ENCODE measurements at regions not wholly inside any gene's neighbourhood (a gene's known extent, or its start where the extent isn't known, plus 50 kb on each side); places are given as distances from the start of the nearest gene placed in this dataset.

GRCh38 chr11:80054582-80055165 is 613.8 kb upstream of the TENM4 start:
- Histone ChIP-seq H3K27me3 (replicated peaks; ENCODE audit: control insufficient read depth, insufficient read depth, low read length) (no peaks in the 10 kb centered on the region), H3K36me3 (ENCODE audit: control insufficient read depth, insufficient read depth, low read length, severe bottlenecking) (no peaks in the 10 kb centered on the region), H3K9me3 (ENCODE audit: control insufficient read depth, low read length) (no peaks in the 10 kb centered on the region), H3K4me1 (ENCODE audit: control insufficient read depth, insufficient read depth, low read length) (no peaks in the 10 kb centered on the region), H3K9ac (ENCODE audit: low read length) (no peak overlapping the region), H3K4me3 (ENCODE audit: low read length) (no peak overlapping the region)
- DNase-seq (ENCODE audit: low read depth), result no peak

GRCh38 chr11:80048513-80048912 is 607.7 kb upstream of the TENM4 start:
- DNase-seq (ENCODE audit: low read depth), result no peak
- Histone ChIP-seq H3K27me3 (replicated peaks; ENCODE audit: control insufficient read depth, insufficient read depth, low read length) (no peaks in the 10 kb centered on the region), H3K4me3 (ENCODE audit: low read length) (no peak overlapping the region), H3K4me1 (ENCODE audit: control insufficient read depth, insufficient read depth, low read length) (no peaks in the 10 kb centered on the region), H3K9me3 (ENCODE audit: control insufficient read depth, low read length) (no peaks in the 10 kb centered on the region), H3K36me3 (ENCODE audit: control insufficient read depth, insufficient read depth, low read length, severe bottlenecking) (no peaks in the 10 kb centered on the region), H3K9ac (ENCODE audit: low read length) (no peak overlapping the region)

GRCh38 chr11:80041136-80042000 is 600.5 kb upstream of the TENM4 start:
- no peaks in the 10 kb centered on the region for H3K27me3 ChIP-seq (replicated peaks; ENCODE audit: control insufficient read depth, insufficient read depth, low read length)
- no peak overlapping the region for H3K4me3 ChIP-seq (ENCODE audit: low read length)
- no peaks in the 10 kb centered on the region for H3K4me1 ChIP-seq (ENCODE audit: control insufficient read depth, insufficient read depth, low read length)
- no peaks in the 10 kb centered on the region for H3K36me3 ChIP-seq (ENCODE audit: control insufficient read depth, insufficient read depth, low read length, severe bottlenecking)
- no peak for DNase-seq (ENCODE audit: low read depth)
- no peaks in the 10 kb centered on the region for H3K9me3 ChIP-seq (ENCODE audit: control insufficient read depth, low read length)
- H3K9ac ChIP-seq (ENCODE audit: low read length), result no peak overlapping the region

DNA sequence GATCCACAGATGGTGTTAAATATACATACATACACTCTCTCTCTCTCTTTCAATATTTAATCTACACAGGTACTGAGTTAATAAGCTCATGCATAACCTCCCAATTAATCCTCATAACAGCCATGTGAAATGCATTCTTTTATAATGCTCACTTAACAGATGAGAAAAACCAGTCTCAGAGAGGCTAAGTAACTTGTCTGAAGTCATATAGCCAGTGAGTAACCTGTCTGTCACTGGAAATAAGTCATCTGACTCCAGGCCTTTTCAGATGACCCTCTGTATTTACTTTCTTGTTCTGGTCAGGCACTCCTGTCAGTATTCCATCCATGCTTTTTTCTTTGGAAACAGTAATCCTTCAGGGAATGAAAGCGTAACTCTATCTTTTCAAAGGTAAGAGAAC is 594.0 kb upstream of the TENM4 start:
- Histone ChIP-seq H3K9me3 (ENCODE audit: control insufficient read depth, low read length) (no peaks in the 10 kb centered on the region), H3K9ac (ENCODE audit: low read length) (no peak overlapping the region), H3K4me3 (ENCODE audit: low read length) (no peak overlapping the region), H3K4me1 (ENCODE audit: control insufficient read depth, insufficient read depth, low read length) (no peaks in the 10 kb centered on the region), H3K36me3 (ENCODE audit: control insufficient read depth, insufficient read depth, low read length, severe bottlenecking) (no peaks in the 10 kb centered on the region), H3K27me3 (replicated peaks; ENCODE audit: control insufficient read depth, insufficient read depth, low read length) (no peaks in the 10 kb centered on the region)
- no peak for DNase-seq (ENCODE audit: low read depth)

GRCh38 chr11:80031014-80031600 is 590.3 kb upstream of the TENM4 start:
- H3K27me3 ChIP-seq (replicated peaks; ENCODE audit: control insufficient read depth, insufficient read depth, low read length), result no peaks in the 10 kb centered on the region
- H3K9me3 ChIP-seq (ENCODE audit: control insufficient read depth, low read length), result peaks cover 2% of the 10 kb centered on the region
- H3K9ac ChIP-seq (ENCODE audit: low read length), result no peak overlapping the region
- H3K4me1 ChIP-seq (ENCODE audit: control insufficient read depth, insufficient read depth, low read length), result no peaks in the 10 kb centered on the region
- no peak for DNase-seq (ENCODE audit: low read depth)
- no peak overlapping the region for H3K4me3 ChIP-seq (ENCODE audit: low read length)
- H3K36me3 ChIP-seq (ENCODE audit: control insufficient read depth, insufficient read depth, low read length, severe bottlenecking), result no peaks in the 10 kb centered on the region

DNA sequence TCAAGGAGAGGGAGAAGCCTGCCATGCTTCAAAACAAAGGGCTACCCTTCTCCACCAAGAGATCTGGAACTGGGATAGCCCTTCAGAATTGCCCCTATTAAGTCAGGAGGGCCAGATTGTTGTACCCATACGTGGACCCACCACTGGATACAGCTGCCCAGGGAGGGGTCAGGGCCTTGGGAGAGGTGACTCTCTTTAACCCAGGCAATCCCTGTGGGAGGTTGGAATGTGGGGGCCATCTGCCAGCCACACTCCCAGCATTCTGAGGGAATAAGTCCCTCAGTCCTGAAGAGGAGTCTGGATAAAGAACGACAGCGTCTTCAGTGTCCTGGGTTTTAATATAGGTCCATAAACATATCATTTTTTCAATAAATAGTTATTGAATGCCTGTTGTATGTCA is 588.2 kb upstream of the TENM4 start:
- no peaks in the 10 kb centered on the region for H3K4me1 ChIP-seq (ENCODE audit: control insufficient read depth, insufficient read depth, low read length)
- peaks cover 6% of the 10 kb centered on the region for H3K9me3 ChIP-seq (ENCODE audit: control insufficient read depth, low read length)
- no peaks in the 10 kb centered on the region for H3K27me3 ChIP-seq (replicated peaks; ENCODE audit: control insufficient read depth, insufficient read depth, low read length)
- no peaks in the 10 kb centered on the region for H3K36me3 ChIP-seq (ENCODE audit: control insufficient read depth, insufficient read depth, low read length, severe bottlenecking)
- DNase-seq (ENCODE audit: low read depth), result no peak
- H3K9ac ChIP-seq (ENCODE audit: low read length), result no peak overlapping the region
- H3K4me3 ChIP-seq (ENCODE audit: low read length), result no peak overlapping the region

DNA sequence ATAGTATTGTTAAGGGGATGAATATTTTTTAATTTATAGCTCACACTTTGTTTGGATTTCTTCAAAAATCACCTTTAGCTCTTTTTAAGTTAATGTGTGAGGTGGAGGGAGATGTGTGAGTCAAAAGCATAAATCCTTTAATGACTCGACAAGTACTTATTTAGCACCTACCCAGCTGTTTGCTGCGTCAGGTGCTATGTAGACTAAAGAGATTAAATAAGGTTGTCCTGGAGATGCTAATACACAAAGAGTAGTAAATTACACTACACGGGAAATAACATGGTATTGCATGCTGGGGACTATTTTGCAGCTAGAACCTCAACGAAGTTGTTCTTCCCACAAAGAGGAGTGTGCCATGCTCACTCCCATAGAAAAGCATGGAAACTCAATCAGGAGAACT is 583.3 kb upstream of the TENM4 start:
- Histone ChIP-seq H3K9ac (ENCODE audit: low read length) (no peak overlapping the region), H3K9me3 (ENCODE audit: control insufficient read depth, low read length) (peaks cover 6% of the 10 kb centered on the region), H3K4me3 (ENCODE audit: low read length) (no peak overlapping the region), H3K4me1 (ENCODE audit: control insufficient read depth, insufficient read depth, low read length) (no peaks in the 10 kb centered on the region), H3K27me3 (replicated peaks; ENCODE audit: control insufficient read depth, insufficient read depth, low read length) (no peaks in the 10 kb centered on the region), H3K36me3 (ENCODE audit: control insufficient read depth, insufficient read depth, low read length, severe bottlenecking) (no peaks in the 10 kb centered on the region)
- DNase-seq (ENCODE audit: low read depth), result no peak

DNA sequence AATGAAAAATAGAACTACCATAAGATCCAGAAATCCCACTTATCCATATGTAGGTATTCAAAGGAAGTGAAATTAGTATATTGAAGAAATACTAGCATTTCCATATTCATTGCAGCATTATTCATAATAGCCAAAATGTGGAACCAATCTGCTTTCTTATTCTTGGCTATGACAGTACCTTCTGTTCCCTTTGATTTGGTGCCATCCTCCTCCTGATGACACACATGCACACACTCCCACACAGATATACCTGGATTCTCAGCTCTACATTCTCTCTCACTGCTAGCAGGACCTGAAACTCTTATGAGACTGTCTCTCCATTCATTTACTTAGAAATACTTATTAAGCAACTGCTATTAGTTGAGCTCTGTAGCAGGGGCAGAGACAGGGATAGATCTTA is 582.6 kb upstream of the TENM4 start:
- Histone ChIP-seq H3K9ac (ENCODE audit: low read length) (no peak overlapping the region), H3K4me1 (ENCODE audit: control insufficient read depth, insufficient read depth, low read length) (no peaks in the 10 kb centered on the region), H3K36me3 (ENCODE audit: control insufficient read depth, insufficient read depth, low read length, severe bottlenecking) (no peaks in the 10 kb centered on the region), H3K4me3 (ENCODE audit: low read length) (no peak overlapping the region), H3K27me3 (replicated peaks; ENCODE audit: control insufficient read depth, insufficient read depth, low read length) (no peaks in the 10 kb centered on the region), H3K9me3 (ENCODE audit: control insufficient read depth, low read length) (peaks cover 6% of the 10 kb centered on the region)
- DNase-seq (ENCODE audit: low read depth), result no peak

- Histone ChIP-seq H3K4me3 (ENCODE audit: low read length) (no peak overlapping the region), H3K9me3 (ENCODE audit: control insufficient read depth, low read length) (no peaks in the 10 kb centered on the region), H3K9ac (ENCODE audit: low read length) (no peak overlapping the region), H3K4me1 (ENCODE audit: control insufficient read depth, insufficient read depth, low read length) (no peaks in the 10 kb centered on the region), H3K27me3 (replicated peaks; ENCODE audit: control insufficient read depth, insufficient read depth, low read length) (no peaks in the 10 kb centered on the region), H3K36me3 (ENCODE audit: control insufficient read depth, insufficient read depth, low read length, severe bottlenecking) (no peaks in the 10 kb centered on the region)
- no peak for DNase-seq (ENCODE audit: low read depth)
Observed at GRCh38 chr11:80010536-80010935, 569.7 kb upstream of the TENM4 start.

- Histone ChIP-seq H3K4me1 (ENCODE audit: control insufficient read depth, insufficient read depth, low read length) (no peaks in the 10 kb centered on the region), H3K9me3 (ENCODE audit: control insufficient read depth, low read length) (no peaks in the 10 kb centered on the region), H3K36me3 (ENCODE audit: control insufficient read depth, insufficient read depth, low read length, severe bottlenecking) (no peaks in the 10 kb centered on the region), H3K27me3 (replicated peaks; ENCODE audit: control insufficient read depth, insufficient read depth, low read length) (no peaks in the 10 kb centered on the region), H3K9ac (ENCODE audit: low read length) (no peak overlapping the region), H3K4me3 (ENCODE audit: low read length) (no peak overlapping the region)
- no peak for DNase-seq (ENCODE audit: low read depth)
Observed at GRCh38 chr11:80009081-80009480, 568.3 kb upstream of the TENM4 start.

DNA sequence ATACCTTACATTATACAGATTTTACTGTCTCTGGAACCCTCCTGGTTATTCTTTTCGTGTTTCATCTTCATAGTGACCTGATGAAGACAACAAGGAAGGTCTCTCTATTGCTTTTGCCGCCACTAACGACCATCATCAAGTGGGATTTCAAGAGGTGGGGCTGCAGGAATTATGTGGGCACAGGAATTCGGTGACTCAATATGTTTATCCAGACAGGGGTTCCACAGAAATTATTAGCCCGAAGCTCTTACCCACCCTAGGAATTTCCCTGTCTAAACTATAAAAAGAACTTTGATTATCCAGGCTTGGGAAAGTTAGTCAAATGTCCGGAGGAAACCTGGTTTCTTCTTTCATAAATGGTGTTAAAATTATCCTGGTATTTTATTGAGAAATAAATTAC is 566.8 kb upstream of the TENM4 start:
- Histone ChIP-seq H3K4me3 (ENCODE audit: low read length) (no peak overlapping the region), H3K27me3 (replicated peaks; ENCODE audit: control insufficient read depth, insufficient read depth, low read length) (no peaks in the 10 kb centered on the region), H3K9me3 (ENCODE audit: control insufficient read depth, low read length) (no peaks in the 10 kb centered on the region), H3K4me1 (ENCODE audit: control insufficient read depth, insufficient read depth, low read length) (no peaks in the 10 kb centered on the region), H3K9ac (ENCODE audit: low read length) (no peak overlapping the region), H3K36me3 (ENCODE audit: control insufficient read depth, insufficient read depth, low read length, severe bottlenecking) (no peaks in the 10 kb centered on the region)
- peak; percentile 9 for DNase-seq (ENCODE audit: low read depth)

Data from adipocyte (in vitro differentiated cells).